ENCODE measurements at regions not wholly inside any gene's neighbourhood (a gene's known extent, or its start where the extent isn't known, plus 50 kb on each side); places are given as distances from the start of the nearest gene placed in this dataset.

GRCh38 chr2:192854031-192854430, 659.3 kb upstream of the TMEFF2 start:
- intact Hi-C loops (cut with micrococcal nuclease) = no loop called here

More at GRCh38 chr2:192854031-192854430, 659.3 kb upstream of the TMEFF2 start:
- ChIA-PET POLR2A (no interaction called here), CTCF (no interaction called here)
- DNase-seq (ENCODE audit: low read depth, low spot score) (no peak), FAIRE-seq (no peak)
- BruUV-seq (replicated peaks) = no TSS peak
- Histone ChIP-seq H4K20me1 (replicated peaks; ENCODE audit: control insufficient read depth, extremely low read depth, insufficient read depth, low read length) (no peaks in the 10 kb centered on the region), H3K4me1 (ENCODE audit: control insufficient read depth, extremely low read depth, insufficient read depth, low read length) (no peaks in the 10 kb centered on the region), H3K9ac (replicated peaks; ENCODE audit: extremely low read depth, insufficient read depth, low read length) (no peak overlapping the region), H3K4me3 (replicated peaks in 1 of 3; ENCODE audit: insufficient read depth in 1 of 3, low read depth in 1 of 3, low read length in 3 of 3) (no peak overlapping the region), H2AFZ (ENCODE audit: low read depth, low read length) (no peak overlapping the region), H3K9me3 (replicated peaks; ENCODE audit: control insufficient read depth, insufficient read depth, low read length) (no peaks in the 10 kb centered on the region), H3K4me2 (ENCODE audit: insufficient read depth, low read length) (no peak overlapping the region), H3K36me3 (ENCODE audit: control insufficient read depth in 2 of 2, extremely low read depth in 1 of 2, insufficient read depth in 2 of 2, low read length in 2 of 2) (no peaks in the 10 kb centered on the region), H3K27me3 (ENCODE audit: control insufficient read depth in 2 of 2, insufficient read depth in 2 of 2, low read length in 2 of 2) (no peaks in the 10 kb centered on the region), H3K79me2 (ENCODE audit: control insufficient read depth, insufficient read depth, low read length) (no peaks in the 10 kb centered on the region), H3K9me1 (replicated peaks; ENCODE audit: control insufficient read depth, extremely low read depth, insufficient read depth, low read length) (no peaks in the 10 kb centered on the region), H3K27ac (ENCODE audit: insufficient read depth, low read depth, low read length) (no peak overlapping the region)
- dilution Hi-C loops (cut with MboI; ENCODE audit: extremely low pct_ligation_motif_present, low sequenced_read_pairs) = no loop called here
- no peak for TF ChIP-seq POLR2AphosphoS5 (IDR thresholded peaks at IDR 0.05; ENCODE audit: insufficient read depth, low read depth, low read length)
- TF ChIP-seq EZH2 (IDR thresholded peaks at IDR 0.05; ENCODE audit: borderline replicate concordance, low read depth, low read length, severe bottlenecking) = no peak
- no peak for TF ChIP-seq FOS (IDR thresholded peaks at IDR 0.05; ENCODE audit: borderline replicate concordance, insufficient read depth, low read length)
- TF ChIP-seq MYC (IDR thresholded peaks at IDR 0.05; ENCODE audit: low read depth, low read length) = no peak
- no peak for TF ChIP-seq JUN (IDR thresholded peaks at IDR 0.05; ENCODE audit: borderline replicate concordance, insufficient read depth, insufficient read length, low read depth)
- TF ChIP-seq MAX (IDR thresholded peaks at IDR 0.05; ENCODE audit: insufficient read depth, insufficient read length) = no peak
- TF ChIP-seq CTCF (IDR thresholded peaks at IDR 0.05; ENCODE audit: extremely low read depth in 1 of 2, insufficient read depth in 1 of 2, low read depth in 1 of 2, low read length in 2 of 2) = no peak
- TF ChIP-seq POLR2A (IDR thresholded peaks at IDR 0.05; ENCODE audit: low read depth, low read length) = no peak
- TF ChIP-seq GATA2 (IDR thresholded peaks at IDR 0.05; ENCODE audit: insufficient read depth, insufficient read length, low read depth, low read length) = no peak

Data from endothelial cell of umbilical vein (primary cell).